ENCODE measurements at regions not wholly inside any gene's neighbourhood (a gene's known extent, or its start where the extent isn't known, plus 50 kb on each side); places are given as distances from the start of the nearest gene placed in this dataset.

GRCh38 chr6:105821027-105821426, 265.1 kb upstream of the PRDM1 start:
- FAIRE-seq (no peak), ATAC-seq (no peak), DNase-seq (ENCODE audit: low spot score) (no peak)
- no peaks in the 10 kb centered on the region for H3K36me3 ChIP-seq (replicated peaks in 1 of 2; ENCODE audit: control insufficient read depth in 1 of 2, insufficient read depth in 2 of 2, low read length in 2 of 2)
- CTCF ChIA-PET (ENCODE audit: low intra/inter-chr PET ratio, low total read pairs), result no interaction called here
- H3K79me2 ChIP-seq (ENCODE audit: insufficient read depth, low read length), result no peaks in the 10 kb centered on the region
- no peak overlapping the region for H3K4me2 ChIP-seq (ENCODE audit: low read depth, low read length)
- intact Hi-C loops (cut with micrococcal nuclease; ENCODE audit: unreplicated experiment) (no loop called here), in situ Hi-C loops (cut with HindIII; ENCODE audit: extremely low pct_ligation_motif_present, low pct_unique_long_range_greater_than_20kb) (no loop called here)
- no peak overlapping the region for H3K27ac ChIP-seq (ENCODE audit: extremely low read length, insufficient read depth, low read length)
- no TSS peak for BruUV-seq (replicated peaks)
- 4% methylated on average over 2 of the region's 2 CpGs for WGBS (ENCODE audit: low lambda C conversion rate)
- 0 out of 5 replicates have a peak, but pooled peaks cover 0 to 8% of the 10 kb centered on the region in 2 experiments for H3K27me3 ChIP-seq (ENCODE audit: control insufficient read depth in 1 of 2, insufficient read depth in 2 of 2, low read length in 2 of 2)
- TF ChIP-seq KAT2B (IDR thresholded peaks at IDR 0.05; ENCODE audit: borderline replicate concordance, low read depth, low read length), result no peak
- peak; percentile 88 for TF ChIP-seq ATF7 (IDR thresholded peaks at IDR 0.05)
- no peak for TF ChIP-seq ATF7 (CRISPR knock-in tag; IDR thresholded peaks at IDR 0.05)
- POLR2A ChIA-PET, result no interaction called here
- no peak overlapping the region for H2AFZ ChIP-seq (ENCODE audit: low read length)
- H3K4me1 ChIP-seq (ENCODE audit: insufficient read depth, low read length), result no peaks in the 10 kb centered on the region
- no peak overlapping the region for H3K9ac ChIP-seq (ENCODE audit: insufficient read depth, low read depth, low read length)
- no peaks in the 10 kb centered on the region for H4K20me1 ChIP-seq (ENCODE audit: insufficient read depth, low read length)
- no peaks in the 10 kb centered on the region for H3K9me3 ChIP-seq (ENCODE audit: low read length)
- H3K4me3 ChIP-seq (replicated peaks in 1 of 3; ENCODE audit: insufficient read depth in 1 of 3, low read depth in 2 of 3, low read length in 3 of 3), result no peak overlapping the region

DNA sequence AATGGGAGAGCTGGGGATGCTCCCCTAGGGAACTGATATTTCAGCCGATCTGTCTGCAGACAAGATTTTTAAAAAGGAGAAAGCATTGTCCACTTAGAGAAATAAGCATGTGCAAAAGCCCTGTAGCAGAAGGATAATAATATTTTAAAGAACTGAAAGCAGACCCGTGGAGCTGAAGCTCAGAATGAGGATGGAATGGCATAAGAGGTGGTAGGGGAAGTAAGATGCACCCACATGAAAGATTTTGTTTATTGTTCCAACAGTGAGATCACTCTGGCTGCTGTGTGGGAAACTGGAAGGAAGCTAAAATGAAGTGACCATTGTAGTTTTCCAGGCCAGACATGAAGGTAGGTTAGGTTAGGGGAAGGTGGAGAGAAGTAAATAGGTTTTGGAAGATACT, 266.4 kb upstream of the PRDM1 start:
- in situ Hi-C loops (cut with HindIII; ENCODE audit: extremely low pct_ligation_motif_present, low pct_unique_long_range_greater_than_20kb), result no loop called here
- no peak for ATAC-seq
- POLR2A ChIA-PET, result no interaction called here
- no peak overlapping the region for H3K4me2 ChIP-seq (ENCODE audit: low read depth, low read length)
- intact Hi-C loops (cut with micrococcal nuclease; ENCODE audit: unreplicated experiment), result no loop called here
- BruUV-seq (replicated peaks), result no TSS peak
- no peaks in the 10 kb centered on the region for H3K9me3 ChIP-seq (ENCODE audit: low read length)
- H3K27ac ChIP-seq (ENCODE audit: extremely low read length, insufficient read depth, low read length), result no peak overlapping the region
- no peaks in the 10 kb centered on the region for H3K36me3 ChIP-seq (replicated peaks in 1 of 2; ENCODE audit: control insufficient read depth in 1 of 2, insufficient read depth in 2 of 2, low read length in 2 of 2)
- DNase-seq (ENCODE audit: low spot score), result no peak
- 0 out of 5 replicates have a peak, but pooled peaks cover 0 to 10% of the 10 kb centered on the region in 2 experiments for H3K27me3 ChIP-seq (ENCODE audit: control insufficient read depth in 1 of 2, insufficient read depth in 2 of 2, low read length in 2 of 2)
- no peak overlapping the region for H3K4me3 ChIP-seq (replicated peaks in 1 of 3; ENCODE audit: insufficient read depth in 1 of 3, low read depth in 2 of 3, low read length in 3 of 3)
- H4K20me1 ChIP-seq (ENCODE audit: insufficient read depth, low read length), result no peaks in the 10 kb centered on the region
- WGBS (ENCODE audit: low lambda C conversion rate), result 4% methylated on average over 2 of the region's 2 CpGs
- no peak overlapping the region for H3K9ac ChIP-seq (ENCODE audit: insufficient read depth, low read depth, low read length)
- no peak for FAIRE-seq
- H3K79me2 ChIP-seq (ENCODE audit: insufficient read depth, low read length), result no peaks in the 10 kb centered on the region
- H3K4me1 ChIP-seq (ENCODE audit: insufficient read depth, low read length), result no peaks in the 10 kb centered on the region
- CTCF ChIA-PET (ENCODE audit: low intra/inter-chr PET ratio, low total read pairs), result no interaction called here
- no peak overlapping the region for H2AFZ ChIP-seq (ENCODE audit: low read length)
- no peak for TF ChIP-seq KLF6 (CRISPR knock-in tag; IDR thresholded peaks at IDR 0.05)
- no peak for TF ChIP-seq RFXAP (CRISPR knock-in tag; IDR thresholded peaks at IDR 0.05; ENCODE audit: borderline replicate concordance)
- TF ChIP-seq, protein P1, sequence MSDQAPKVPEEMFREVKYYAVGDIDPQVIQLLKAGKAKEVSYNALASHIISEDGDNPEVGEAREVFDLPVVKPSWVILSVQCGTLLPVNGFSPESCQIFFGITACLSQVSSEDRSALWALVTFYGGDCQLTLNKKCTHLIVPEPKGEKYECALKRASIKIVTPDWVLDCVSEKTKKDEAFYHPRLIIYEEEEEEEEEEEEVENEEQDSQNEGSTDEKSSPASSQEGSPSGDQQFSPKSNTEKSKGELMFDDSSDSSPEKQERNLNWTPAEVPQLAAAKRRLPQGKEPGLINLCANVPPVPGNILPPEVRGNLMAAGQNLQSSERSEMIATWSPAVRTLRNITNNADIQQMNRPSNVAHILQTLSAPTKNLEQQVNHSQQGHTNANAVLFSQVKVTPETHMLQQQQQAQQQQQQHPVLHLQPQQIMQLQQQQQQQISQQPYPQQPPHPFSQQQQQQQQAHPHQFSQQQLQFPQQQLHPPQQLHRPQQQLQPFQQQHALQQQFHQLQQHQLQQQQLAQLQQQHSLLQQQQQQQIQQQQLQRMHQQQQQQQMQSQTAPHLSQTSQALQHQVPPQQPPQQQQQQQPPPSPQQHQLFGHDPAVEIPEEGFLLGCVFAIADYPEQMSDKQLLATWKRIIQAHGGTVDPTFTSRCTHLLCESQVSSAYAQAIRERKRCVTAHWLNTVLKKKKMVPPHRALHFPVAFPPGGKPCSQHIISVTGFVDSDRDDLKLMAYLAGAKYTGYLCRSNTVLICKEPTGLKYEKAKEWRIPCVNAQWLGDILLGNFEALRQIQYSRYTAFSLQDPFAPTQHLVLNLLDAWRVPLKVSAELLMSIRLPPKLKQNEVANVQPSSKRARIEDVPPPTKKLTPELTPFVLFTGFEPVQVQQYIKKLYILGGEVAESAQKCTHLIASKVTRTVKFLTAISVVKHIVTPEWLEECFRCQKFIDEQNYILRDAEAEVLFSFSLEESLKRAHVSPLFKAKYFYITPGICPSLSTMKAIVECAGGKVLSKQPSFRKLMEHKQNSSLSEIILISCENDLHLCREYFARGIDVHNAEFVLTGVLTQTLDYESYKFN (CRISPR knock-in tag; conservative IDR thresholded peaks at IDR 0.05), result no peak
- TF ChIP-seq, protein P2, sequence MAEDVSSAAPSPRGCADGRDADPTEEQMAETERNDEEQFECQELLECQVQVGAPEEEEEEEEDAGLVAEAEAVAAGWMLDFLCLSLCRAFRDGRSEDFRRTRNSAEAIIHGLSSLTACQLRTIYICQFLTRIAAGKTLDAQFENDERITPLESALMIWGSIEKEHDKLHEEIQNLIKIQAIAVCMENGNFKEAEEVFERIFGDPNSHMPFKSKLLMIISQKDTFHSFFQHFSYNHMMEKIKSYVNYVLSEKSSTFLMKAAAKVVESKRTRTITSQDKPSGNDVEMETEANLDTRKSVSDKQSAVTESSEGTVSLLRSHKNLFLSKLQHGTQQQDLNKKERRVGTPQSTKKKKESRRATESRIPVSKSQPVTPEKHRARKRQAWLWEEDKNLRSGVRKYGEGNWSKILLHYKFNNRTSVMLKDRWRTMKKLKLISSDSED (CRISPR knock-in tag; IDR thresholded peaks at IDR 0.05), result no peak
- TF ChIP-seq SALL1 (CRISPR knock-in tag; IDR thresholded peaks at IDR 0.05), result no peak
- TF ChIP-seq ZNF782 (CRISPR knock-in tag; IDR thresholded peaks at IDR 0.05; ENCODE audit: borderline replicate concordance), result no peak
- TF ChIP-seq ZHX1 (CRISPR knock-in tag; IDR thresholded peaks at IDR 0.05; ENCODE audit: low read depth), result no peak
- TF ChIP-seq BRF2 (CRISPR knock-in tag; IDR thresholded peaks at IDR 0.05), result no peak
